Brain microvascular endothelial cell (primary cell): ENCODE measurements at regions not wholly inside any gene's neighbourhood (a gene's known extent, or its start where the extent isn't known, plus 50 kb on each side); places are given as distances from the start of the nearest gene placed in this dataset.

Experiments used
- DNase-seq: peaks from one replicate; pipeline ENCODE4 v3.0.0-alpha.2; 2020
- H3K27ac ChIP-seq: fragments of 250-450 bp; sonication (Bioruptor Pico); 2 replicates; pipeline ENCODE4 v1.5.1; 2020; ENCODE audit warnings: mild to moderate bottlenecking, moderate library complexity
- H3K27me3 ChIP-seq: fragments of 250-450 bp; sonication (Bioruptor Pico); replicated peaks from 2 replicates; pipeline ENCODE4 v1.5.1; 2020; ENCODE audit warnings: mild to moderate bottlenecking
- H3K36me3 ChIP-seq: fragments of 250-450 bp; sonication (Bioruptor Pico); replicated peaks from 2 replicates; pipeline ENCODE4 v1.5.1; 2020; ENCODE audit warnings: mild to moderate bottlenecking
- H3K4me3 ChIP-seq: 2 replicates; pipeline ENCODE4 v1.5.1; 2011; ENCODE audit warnings: low read depth, mild to moderate bottlenecking, control low read depth, low read length, moderate library complexity
- in situ Hi-C: cut with HindIII; loops from 2 replicates; pipeline ENCODE4 v1.10.0; 2017; ENCODE audit warnings: low sequenced_read_pairs, low pct_ligation_motif_present
- TF ChIP-seq, protein P1 (sequence below): IDR thresholded peaks from 2 replicates; pipeline ENCODE4 v1.5.1; 2011; ENCODE audit warnings: low read depth, mild to moderate bottlenecking, moderate library complexity, low read length, control low read depth, inconsistent platforms; ENCODE audit errors: missing control alignments

DNA sequence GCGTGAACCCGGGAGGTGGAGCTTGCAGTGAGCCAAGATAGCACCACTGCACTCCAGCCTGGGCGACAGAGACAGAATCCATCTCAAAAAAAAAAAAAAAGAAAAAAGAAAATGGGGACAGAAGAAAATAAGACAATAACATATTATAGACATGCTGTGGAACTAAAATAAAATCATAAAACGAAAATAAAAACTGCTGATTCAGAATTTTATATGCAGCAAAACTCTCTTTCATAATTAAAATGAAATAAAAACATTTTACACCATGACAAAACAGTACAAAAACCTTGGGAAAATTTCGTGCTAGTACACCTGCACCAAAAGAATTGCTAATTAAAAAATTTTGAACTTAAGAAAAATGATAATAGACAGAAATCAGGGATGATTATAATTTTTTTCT, 2245.1 kb downstream of the PCDH9 start:
- no peak overlapping the region for H3K4me3 ChIP-seq
- H3K27me3 ChIP-seq: no peaks in the 10 kb centered on the region
- TF ChIP-seq, protein P1, sequence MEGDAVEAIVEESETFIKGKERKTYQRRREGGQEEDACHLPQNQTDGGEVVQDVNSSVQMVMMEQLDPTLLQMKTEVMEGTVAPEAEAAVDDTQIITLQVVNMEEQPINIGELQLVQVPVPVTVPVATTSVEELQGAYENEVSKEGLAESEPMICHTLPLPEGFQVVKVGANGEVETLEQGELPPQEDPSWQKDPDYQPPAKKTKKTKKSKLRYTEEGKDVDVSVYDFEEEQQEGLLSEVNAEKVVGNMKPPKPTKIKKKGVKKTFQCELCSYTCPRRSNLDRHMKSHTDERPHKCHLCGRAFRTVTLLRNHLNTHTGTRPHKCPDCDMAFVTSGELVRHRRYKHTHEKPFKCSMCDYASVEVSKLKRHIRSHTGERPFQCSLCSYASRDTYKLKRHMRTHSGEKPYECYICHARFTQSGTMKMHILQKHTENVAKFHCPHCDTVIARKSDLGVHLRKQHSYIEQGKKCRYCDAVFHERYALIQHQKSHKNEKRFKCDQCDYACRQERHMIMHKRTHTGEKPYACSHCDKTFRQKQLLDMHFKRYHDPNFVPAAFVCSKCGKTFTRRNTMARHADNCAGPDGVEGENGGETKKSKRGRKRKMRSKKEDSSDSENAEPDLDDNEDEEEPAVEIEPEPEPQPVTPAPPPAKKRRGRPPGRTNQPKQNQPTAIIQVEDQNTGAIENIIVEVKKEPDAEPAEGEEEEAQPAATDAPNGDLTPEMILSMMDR: no peak
- H3K36me3 ChIP-seq: no peaks in the 10 kb centered on the region
- DNase-seq: no peak
- in situ Hi-C loops: no loop called here
- no peak overlapping the region for H3K27ac ChIP-seq

- TF ChIP-seq, protein P1: no peak
- Histone ChIP-seq H3K4me3 (no peak overlapping the region), H3K27me3 (no peaks in the 10 kb centered on the region), H3K27ac (no peak overlapping the region), H3K36me3 (no peaks in the 10 kb centered on the region)
- DNase-seq: no peak
- in situ Hi-C loops: no loop called here
Observed at GRCh38 chr13:64962404-64962803, 2267.7 kb downstream of the PCDH9 start.

GRCh38 chr13:64959276-64959675, 2270.9 kb downstream of the PCDH9 start:
- no peak overlapping the region for H3K4me3 ChIP-seq
- in situ Hi-C loops: no loop called here
- no peak overlapping the region for H3K27ac ChIP-seq
- no peak for DNase-seq
- H3K27me3 ChIP-seq: no peaks in the 10 kb centered on the region
- no peaks in the 10 kb centered on the region for H3K36me3 ChIP-seq
- TF ChIP-seq, protein P1: no peak

- no peak overlapping the region for H3K4me3 ChIP-seq
- no peak overlapping the region for H3K27ac ChIP-seq
- DNase-seq: no peak
- H3K27me3 ChIP-seq: no peaks in the 10 kb centered on the region
- TF ChIP-seq, protein P1: no peak
- in situ Hi-C loops: no loop called here
- no peaks in the 10 kb centered on the region for H3K36me3 ChIP-seq
Observed at GRCh38 chr13:64958106-64958505, 2272.0 kb downstream of the PCDH9 start.

GRCh38 chr13:64938660-64939059, 2291.5 kb downstream of the PCDH9 start:
- TF ChIP-seq, protein P1: no peak
- DNase-seq: no peak
- H3K27me3 ChIP-seq: no peaks in the 10 kb centered on the region
- no peak overlapping the region for H3K27ac ChIP-seq
- in situ Hi-C loops: no loop called here
- no peak overlapping the region for H3K4me3 ChIP-seq
- H3K36me3 ChIP-seq: no peaks in the 10 kb centered on the region

- in situ Hi-C loops: no loop called here
- no peak overlapping the region for H3K4me3 ChIP-seq
- no peaks in the 10 kb centered on the region for H3K36me3 ChIP-seq
Observed at GRCh38 chr13:64937302-64937701, 2292.8 kb downstream of the PCDH9 start.

More at GRCh38 chr13:64937302-64937701, 2292.8 kb downstream of the PCDH9 start:
- TF ChIP-seq, protein P1: no peak
- Histone ChIP-seq H3K27ac (no peak overlapping the region), H3K27me3 (no peaks in the 10 kb centered on the region)
- DNase-seq: no peak
